GM19452 (cell line): ENCODE measurements at regions not wholly inside any gene's neighbourhood (a gene's known extent, or its start where the extent isn't known, plus 50 kb on each side); places are given as distances from the start of the nearest gene placed in this dataset.
"Not testable (repeated sequence)": the region's sequence is repeated elsewhere in the genome, so short reads cannot be mapped to it uniquely, and the experiment has no call there.

Source experiments
- ATAC-seq: cut with Tn5 transposase; IDR thresholded peaks from one replicate; pipeline ENCODE4 v1.9.1; 2021; ENCODE audit not compliant: unreplicated experiment

DNA sequence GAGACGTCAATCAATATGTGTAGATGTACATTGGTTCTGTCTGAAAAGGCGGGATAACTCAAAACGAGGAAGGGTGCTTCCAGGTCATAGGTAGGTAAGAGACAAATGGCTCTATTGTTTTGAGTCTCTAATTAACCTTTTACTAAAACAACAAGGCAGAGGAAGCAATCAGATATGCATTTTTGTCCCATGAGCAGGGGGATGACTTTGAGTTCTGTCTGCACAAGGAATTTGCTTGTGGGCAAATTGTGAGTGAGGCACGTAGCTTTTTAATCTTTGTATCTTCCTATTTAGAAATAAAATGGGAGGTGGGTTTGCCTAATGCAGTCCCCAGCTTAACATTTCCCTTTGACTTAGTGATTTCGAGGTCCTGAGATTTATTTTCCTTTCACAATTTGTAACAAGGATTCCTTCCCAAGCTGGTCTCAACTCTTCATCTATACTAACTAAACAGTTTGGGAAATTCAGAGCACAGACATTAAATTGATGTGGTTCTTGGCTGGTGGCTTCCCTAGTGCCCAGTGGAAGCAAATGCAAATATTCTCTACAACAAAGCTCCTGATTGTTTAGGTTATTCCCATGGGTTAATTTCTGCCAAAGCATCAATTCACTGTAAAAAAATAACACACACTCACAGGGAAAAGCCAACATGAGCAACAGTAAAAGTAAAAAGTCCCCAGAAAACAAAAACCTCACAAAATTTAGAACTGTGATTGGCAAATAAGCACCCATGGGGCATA, 738.8 kb upstream of the SGO1 start:
- ATAC-seq, result no peak

DNA sequence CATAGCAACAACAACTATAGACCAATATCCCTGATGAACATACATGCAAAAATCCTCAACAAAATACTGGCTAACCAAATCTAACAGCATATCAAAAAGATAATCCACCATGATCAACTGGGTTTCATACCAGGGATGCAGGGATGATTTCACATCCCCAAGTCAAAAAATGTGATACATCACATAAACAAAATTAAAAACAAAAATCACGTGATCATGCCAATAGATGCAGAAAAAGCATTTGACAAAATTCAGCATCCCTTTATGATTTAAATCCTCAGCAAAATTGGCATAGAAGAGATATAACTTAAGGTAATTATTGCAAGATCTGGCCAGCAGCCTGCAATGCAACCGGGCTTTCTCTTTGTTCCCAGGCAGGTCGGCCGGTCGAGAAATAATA, 735.1 kb upstream of the SGO1 start:
- ATAC-seq, result not testable (repeated sequence)

DNA sequence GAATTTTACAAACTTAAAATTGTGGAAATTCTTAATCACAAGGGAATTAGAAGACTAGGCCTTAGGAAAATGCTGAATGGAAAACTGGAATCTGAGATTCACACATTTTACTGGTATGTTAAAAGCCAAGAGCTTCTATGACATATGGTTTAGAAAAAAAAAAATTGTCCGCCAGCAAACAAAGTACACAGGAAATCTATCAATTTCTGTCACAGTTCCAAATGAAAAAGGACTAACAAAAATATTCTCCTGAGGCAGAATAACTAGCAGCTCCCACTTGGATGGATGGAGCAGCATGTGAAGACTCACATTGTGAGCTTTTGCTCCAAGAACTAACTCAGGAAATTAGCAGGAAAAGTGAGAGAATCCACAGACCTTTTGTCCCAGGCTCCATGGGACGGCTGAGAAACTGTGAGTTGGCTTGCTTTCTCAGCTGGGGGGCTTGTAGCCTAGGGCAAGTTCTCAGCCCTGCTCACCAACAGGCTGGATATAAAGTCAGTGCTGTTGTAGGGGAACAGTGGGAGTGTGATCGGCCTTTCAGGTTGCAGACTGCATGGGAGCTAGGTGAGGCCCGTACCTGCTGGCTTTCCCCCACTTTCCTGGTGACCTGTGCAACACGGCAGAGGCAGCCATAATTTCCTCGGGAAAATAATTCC, 731.1 kb upstream of the SGO1 start:
- ATAC-seq, result no peak

DNA sequence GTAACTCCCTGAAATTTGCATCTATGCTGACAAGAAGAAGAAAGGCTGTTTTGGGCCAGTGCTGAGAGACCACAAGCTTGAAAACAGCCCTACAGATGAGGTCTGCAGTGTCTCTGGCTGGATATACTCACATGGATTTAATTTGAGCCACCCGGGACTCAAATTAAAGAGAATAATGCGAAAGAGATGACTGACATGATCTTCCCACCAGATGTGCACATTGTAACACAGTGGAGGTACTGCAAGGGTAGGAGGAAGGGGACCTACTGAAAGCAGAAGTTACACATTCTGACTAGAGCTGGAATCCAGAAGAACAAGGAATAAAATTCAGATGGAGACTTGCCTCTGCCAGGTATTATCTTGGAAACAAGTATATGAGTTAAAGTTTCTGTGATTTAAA, 728.3 kb upstream of the SGO1 start:
- ATAC-seq, result no peak

DNA sequence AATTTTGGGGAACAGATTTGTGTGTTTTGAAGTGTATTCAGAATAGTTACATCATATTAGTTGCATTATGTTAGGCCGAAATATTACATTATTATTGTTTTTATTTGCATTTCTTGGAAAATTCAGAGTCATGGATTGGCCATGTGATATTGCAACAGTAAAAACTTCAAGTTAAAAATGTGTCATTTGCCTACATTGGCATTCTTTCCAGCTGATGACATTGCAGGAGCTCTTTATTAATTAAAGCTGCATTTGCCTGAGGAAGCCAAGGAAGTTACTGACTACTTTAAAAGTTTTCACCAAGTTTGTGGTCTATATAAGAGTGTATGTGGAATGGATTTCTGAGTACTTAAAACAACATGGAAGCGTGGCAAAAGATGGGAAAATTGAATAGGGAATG, 726.4 kb upstream of the SGO1 start:
- ATAC-seq, result no peak

DNA sequence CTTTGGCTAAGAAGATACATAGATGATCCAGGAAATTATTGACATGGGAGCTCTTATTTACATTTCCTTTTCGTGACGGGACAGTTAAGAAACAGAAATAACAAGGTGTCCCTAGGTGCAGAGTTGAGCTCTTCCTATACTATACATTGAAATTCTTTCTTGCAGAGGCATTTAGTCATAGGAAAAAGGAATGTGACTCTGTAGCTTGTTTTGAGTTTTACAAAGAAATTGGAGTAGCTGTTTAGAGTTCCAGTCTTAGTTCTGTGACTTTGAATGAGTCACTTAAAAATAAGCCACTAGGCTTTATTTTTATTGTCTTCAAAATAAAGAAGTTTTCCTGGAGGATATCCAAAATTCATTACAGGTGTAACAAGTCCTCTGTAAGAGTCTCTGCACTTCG, 723.5 kb upstream of the SGO1 start:
- no peak for ATAC-seq

DNA sequence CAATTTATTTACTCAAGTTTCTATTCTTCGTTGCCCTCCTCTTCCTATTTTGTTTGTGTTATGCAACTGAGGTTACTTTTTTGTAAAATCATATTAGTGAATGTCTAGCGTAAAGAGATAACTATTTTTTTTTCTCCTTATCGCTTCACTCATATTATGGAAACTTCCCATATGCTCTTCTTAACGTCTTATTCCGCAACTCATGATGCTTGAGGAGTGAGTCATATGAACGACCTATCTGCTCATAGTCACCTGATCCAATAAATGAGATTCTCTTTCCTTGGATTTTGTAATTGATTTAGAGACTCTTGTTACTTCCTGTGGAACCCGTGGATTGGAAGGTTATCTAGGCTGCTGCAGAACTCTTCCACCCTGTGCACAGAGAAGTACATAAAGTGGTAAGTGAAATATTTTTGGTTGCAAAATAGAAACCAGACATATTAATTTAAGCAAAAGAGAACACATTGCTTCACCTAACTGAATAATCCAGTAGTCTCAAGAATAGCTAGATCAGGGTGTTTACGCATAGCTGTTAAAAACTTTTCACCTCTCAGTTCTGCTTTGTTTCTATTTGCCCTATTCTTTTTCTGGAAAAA, 719.3 kb upstream of the SGO1 start:
- no peak for ATAC-seq

DNA sequence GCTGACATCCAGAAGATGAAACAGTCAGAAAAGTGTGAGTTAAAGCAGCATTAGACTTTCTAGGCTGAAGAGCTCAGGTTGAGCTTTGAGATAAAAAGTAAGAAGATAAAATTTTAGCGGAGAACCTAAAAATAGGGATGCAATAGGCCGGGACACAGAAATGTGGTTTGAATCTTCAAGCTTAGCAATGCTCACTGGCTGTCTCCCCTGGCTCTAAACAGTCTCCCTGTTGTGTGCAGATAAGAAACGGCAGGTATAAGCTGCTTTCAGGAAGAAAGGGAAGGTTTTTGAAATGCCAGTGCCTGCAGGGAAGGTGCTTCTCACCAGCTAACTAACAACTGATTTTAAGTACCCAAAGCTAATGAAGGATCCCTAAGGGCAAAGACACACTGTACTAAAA, 718.7 kb upstream of the SGO1 start:
- ATAC-seq, result no peak

DNA sequence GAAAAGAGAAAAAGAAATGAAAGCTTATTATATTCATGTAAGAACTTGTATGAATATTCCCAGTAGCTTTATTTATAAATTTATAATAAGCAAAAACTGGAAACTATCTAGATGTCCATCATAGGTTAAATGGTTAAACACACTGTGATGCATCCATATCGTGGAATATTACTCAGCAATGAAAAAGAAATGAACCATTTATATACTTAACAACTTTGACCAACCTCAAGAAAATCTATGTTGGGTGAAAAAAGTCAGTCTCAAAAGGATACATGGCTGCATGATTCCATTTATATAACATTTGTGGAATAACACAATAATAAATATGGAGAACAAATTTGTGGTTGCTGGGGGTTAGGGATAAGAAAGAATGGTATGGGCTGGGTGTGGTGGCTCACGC, 713.0 kb upstream of the SGO1 start:
- ATAC-seq, result no peak

DNA sequence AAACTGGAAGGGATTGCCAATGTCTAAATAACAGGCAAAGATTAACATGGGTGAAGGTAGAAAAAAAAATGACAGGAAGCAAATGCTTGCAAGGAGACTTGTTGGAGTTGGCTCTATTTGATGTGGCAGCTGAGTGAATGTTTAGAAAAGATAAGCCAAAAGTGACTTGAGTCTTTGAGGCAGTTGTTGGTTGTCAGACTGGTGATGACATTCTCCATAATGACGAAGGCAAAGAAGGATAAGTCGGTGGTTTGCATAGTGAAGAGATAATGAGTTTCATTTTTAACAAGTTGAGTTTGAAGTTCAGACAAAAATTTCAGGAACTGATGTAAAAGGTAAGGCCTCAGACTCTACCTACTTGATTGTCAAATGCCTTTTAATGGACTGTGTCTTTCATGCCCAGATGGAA, 704.1 kb upstream of the SGO1 start:
- ATAC-seq, result no peak

DNA sequence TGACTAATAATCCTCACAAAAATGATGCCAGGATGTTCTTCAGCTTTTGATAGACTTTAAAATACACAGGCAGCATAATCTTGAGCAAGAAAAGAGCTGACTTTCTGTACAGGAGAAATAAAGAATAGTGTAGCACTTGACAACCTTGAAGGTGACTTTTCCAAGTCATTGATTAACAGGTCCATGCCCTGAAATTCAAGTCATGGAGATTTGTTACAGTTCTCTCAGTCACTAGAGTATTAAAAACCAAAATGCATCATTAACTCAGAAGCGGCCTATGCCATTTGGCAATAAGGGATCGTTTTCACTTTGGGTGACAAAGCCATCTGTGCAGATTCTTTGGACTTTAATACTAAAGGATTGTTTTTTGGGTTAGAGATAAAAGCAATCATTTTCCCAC, 692.7 kb upstream of the SGO1 start:
- no peak for ATAC-seq

DNA sequence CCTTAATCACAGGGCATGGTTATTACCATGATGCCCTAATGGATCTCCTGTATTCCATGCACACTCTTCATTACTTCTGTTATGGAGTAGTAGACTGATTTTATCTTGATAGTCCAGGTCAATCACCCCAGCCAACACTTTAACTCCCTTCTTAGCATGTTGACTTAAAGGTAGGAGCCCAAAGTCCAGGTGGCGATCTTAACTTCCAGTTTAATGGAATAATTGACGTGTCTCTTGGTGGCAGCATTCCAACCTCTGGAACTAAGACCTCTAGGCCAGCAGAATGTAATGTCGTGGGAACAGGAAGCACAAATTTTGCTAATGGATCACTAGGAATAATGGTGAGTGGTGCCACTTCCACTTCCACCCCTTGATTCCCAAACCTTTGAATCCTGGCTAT, 687.2 kb upstream of the SGO1 start:
- no peak for ATAC-seq

DNA sequence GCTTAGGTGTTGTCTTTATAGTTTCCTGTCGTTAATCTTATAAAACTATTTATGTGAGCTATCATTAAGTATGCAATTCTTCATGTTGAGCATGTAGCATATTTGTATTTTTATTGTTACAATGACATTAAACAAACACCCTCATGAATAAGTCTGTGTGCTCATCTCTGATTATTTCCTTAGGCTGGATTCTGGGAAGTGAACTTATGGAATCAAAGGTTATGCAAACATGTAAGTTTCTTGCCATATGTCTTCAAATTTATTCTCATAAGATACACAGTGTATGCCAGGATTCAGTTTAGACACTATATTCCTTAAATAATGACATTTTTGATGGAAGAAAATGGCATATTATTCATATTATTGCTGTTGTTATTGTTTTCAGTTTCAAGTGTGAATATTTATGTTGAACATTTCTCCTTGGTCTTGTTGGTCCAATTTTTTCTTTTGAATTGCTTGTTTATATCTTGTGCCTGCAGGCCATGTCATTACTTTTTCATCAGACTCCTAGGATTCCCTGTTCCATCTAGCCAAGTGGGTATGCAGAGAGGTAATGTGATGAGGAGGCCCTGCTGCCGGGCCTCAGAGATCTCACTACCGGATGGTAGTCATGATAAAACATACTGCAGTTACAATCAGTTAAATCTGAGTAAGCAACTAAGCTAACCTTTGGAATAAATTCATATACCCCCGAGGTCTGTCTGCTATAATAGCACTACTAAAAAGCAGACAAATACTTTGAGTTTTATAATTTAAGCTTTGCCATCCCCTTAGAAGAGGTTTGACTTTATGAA, 684.3 kb upstream of the SGO1 start:
- ATAC-seq, result no peak

DNA sequence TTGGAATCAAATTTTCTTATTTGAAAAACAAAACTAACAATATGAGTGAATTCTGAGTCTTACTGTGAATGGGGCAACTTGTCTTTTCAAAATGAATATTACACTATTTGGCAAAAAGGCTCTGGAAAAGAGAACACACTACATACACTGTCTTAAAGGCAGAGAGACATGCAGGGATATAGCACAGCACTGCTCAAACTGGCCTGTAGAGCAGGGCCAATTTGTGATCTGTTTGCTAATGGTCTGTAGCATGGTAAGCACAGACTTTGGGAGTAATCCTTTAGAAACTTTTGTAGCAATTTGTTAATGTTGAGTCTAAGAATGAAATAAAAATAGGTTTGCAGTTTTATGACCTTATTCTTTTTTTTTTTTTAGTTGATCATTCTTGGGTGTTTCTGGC, 679.8 kb upstream of the SGO1 start:
- no peak for ATAC-seq

DNA sequence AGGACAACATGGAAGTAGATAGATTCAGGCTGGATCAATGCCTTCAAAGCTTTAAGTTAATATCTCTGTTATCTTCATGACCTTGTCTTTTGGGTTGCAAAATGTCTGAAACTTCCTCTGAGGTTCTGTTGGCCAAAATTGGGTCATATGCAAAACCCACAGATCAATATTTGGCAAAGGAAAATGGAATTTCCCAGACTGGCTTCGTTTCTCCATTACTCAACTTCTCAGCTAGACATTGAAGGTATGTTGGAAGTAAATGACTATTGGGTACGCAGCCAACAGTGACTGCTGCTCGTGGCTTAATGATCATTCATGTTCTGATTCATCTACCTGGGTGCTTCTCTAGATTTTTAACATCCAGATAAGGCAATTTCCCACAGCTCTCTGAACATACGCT, 675.4 kb upstream of the SGO1 start:
- no peak for ATAC-seq

DNA sequence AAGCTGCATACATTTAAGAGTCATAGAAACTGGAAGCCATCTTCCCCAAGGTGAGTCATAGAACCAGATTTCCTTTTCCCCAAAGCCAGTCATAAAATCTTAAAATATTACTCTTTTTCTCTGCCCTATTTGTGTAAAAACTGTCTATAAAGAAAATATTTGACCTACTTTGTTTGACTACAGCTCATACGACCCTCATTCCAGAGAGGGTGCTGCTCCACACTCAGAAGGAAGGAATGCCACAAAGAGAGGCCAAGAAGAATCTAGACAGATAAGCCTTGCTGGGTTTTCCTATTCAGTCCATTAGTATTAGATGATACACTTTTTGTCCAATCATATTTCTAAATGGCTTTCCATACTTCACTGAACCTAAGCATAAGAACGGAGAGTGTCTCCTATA, 671.6 kb upstream of the SGO1 start:
- no peak for ATAC-seq

DNA sequence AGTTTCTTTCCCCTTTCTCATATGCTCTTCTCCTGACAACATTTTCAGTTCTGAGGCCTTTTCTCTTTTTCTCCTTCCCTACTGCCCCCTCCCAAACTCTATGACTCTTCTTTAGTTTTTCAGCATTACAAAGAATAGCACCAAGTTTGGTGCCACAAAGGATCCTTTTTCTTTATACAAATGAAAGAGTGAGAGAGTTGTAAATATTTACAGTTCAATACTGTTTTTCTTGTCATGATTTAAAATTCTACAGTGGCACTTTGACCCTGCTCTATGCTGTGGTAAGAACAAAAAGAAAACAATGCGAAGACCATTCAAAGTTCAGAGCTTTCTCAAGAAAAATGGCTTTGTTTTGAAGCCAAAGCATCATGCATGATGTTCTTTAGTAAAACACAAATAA, 667.9 kb upstream of the SGO1 start:
- ATAC-seq, result no peak

DNA sequence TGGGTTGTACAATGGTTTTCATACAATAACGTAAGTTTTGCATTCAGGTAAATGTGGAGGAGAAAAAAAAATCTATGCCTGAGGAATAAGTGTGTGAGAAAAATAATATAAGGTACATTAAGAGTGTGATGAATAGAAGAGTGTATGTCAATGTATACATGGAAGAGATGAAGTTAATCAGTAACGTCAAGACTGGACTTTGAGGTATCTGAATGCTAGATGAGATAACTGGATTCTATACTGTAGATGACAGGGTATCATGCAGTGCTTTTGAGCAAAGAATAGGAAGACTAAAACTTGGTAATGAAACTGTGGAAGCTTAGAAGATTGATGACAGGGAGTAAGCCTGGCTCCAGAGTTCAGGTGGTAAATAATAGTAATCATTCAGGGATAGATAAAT, 666.7 kb upstream of the SGO1 start:
- no peak for ATAC-seq

DNA sequence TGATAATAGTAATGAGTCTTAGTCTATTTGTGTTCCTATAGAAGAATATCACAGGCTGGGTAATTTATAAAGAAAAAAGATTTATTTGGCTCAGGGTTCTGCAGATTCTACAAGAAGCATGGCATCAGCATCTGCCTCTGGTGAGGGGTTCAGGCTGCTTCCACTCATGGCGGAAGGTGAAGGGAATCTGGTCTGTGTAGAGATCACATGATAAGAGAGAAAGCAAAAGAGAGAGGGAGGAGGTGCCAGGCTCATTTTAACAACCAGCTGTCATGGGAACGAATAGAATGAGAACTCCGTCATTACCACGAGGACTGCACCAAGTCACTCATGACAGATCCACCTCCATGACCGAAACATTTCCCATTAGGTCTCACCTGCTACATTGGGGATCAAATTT, 664.0 kb upstream of the SGO1 start:
- no peak for ATAC-seq

DNA sequence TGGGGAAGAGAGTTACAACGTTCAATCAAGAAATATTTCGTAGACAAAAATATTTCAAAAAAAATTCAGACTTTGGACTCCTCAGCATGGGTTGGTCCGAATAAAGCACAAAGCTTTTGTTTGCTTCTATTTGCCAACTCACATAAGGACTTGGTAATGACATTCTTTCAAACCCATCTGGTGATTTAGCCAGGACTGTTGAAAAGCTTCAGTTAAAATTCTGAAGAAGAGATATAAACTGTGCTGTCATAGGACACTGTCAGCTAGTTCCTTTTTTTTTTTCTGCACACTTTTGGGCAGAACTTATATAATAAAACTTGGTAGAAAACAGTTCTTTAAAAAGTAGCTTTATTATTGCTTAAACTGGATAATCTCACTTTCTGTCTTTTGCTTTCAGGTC, 660.8 kb upstream of the SGO1 start:
- ATAC-seq, result no peak

DNA sequence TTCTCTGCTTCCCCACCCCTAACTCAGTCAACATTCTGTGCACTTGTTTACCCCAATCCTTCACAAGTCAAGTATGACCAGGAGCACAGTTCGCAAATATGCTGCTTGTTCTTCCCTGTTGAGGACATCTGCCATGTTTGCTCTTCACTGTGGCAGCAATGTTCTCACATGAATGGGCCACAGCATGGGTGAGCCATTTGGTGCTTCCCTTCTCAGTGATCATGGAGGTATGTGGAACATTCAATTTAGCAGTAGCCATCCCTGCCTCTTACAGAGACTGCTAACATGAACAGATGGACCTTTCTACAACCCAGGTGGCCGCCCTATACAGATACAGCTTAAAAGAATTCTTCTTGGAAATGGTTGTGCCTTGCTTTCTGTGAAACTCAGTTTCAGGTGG, 660.1 kb upstream of the SGO1 start:
- ATAC-seq, result no peak

DNA sequence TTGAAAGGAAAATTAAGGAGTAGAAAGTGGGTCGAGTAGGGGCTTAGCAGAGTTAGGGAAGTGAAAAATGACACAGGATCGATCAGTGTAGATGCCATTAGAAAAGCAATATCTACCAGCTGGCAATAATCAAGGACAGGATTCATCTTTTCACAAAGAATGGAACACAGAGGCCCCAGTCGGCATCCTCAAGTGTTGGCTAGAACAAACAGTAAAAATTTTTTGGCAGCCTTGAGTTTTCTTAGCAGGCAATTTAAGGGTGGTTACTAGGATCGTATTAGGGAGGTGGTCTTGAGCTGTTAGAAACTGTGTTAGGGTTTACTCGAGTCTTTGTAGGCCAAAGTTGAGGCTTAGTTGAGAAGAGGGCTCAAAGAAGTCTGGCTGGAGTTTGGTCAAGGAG, 658.8 kb upstream of the SGO1 start:
- no peak for ATAC-seq
